H9 (cell line): ENCODE measurements at regions not wholly inside any gene's neighbourhood (a gene's known extent, or its start where the extent isn't known, plus 50 kb on each side); places are given as distances from the start of the nearest gene placed in this dataset.

Source experiments
- DNase-seq: peaks from one replicate; pipeline ENCODE4 v3.0.0-alpha.2; 2017
- H2AFZ ChIP-seq: one replicate; pipeline ENCODE4 v1.6.1; 2013; ENCODE audit warnings: mild to moderate bottlenecking, low read length, control low read depth, moderate library complexity
- H2AK5ac ChIP-seq: 2 replicates; pipeline ENCODE4 v1.6.1; 2013; ENCODE audit warnings: low read length, control low read depth, mixed read lengths; ENCODE audit not compliant: insufficient read length
- H2BK120ac ChIP-seq: one replicate; pipeline ENCODE4 v1.6.1; 2013; ENCODE audit warnings: low read depth, mild to moderate bottlenecking, low read length, control low read depth, inconsistent platforms; ENCODE audit not compliant: poor library complexity, severe bottlenecking
- H2BK12ac ChIP-seq: 2 replicates; pipeline ENCODE4 v1.6.1; 2013; ENCODE audit warnings: low read length, control low read depth, mixed read lengths, low read depth; ENCODE audit not compliant: insufficient read length
- H2BK15ac ChIP-seq: 2 replicates; pipeline ENCODE4 v1.6.1; 2013; ENCODE audit warnings: low read depth, low read length, control low read depth
- H2BK20ac ChIP-seq: one replicate; pipeline ENCODE4 v1.6.1; 2013; ENCODE audit warnings: low read depth, mild to moderate bottlenecking, low read length, control low read depth, inconsistent platforms; ENCODE audit not compliant: poor library complexity, severe bottlenecking
- H2BK5ac ChIP-seq: 2 replicates; pipeline ENCODE4 v1.6.1; 2013; ENCODE audit warnings: low read length, control low read depth, mixed read lengths; ENCODE audit not compliant: insufficient read length
- H3K14ac ChIP-seq: 2 replicates; pipeline ENCODE4 v1.6.1; 2013; ENCODE audit warnings: low read length, control low read depth; ENCODE audit not compliant: insufficient read depth
- H3K18ac ChIP-seq: 2 replicates; pipeline ENCODE4 v1.6.1; 2013; ENCODE audit warnings: low read depth, mild to moderate bottlenecking, mixed read lengths, low read length, control low read depth; ENCODE audit not compliant: insufficient read length
- H3K23ac ChIP-seq: 2 replicates; pipeline ENCODE4 v1.6.1; 2013; ENCODE audit warnings: low read length, control low read depth, mixed read lengths, low read depth; ENCODE audit not compliant: insufficient read length
- H3K23me2 ChIP-seq: 2 replicates; pipeline ENCODE4 v1.6.1; 2013; ENCODE audit warnings: low read depth, mild to moderate bottlenecking, mixed read lengths, low read length, control low read depth; ENCODE audit not compliant: insufficient read length, poor library complexity, severe bottlenecking
- H3K27ac ChIP-seq: 2 replicates; pipeline ENCODE4 v1.5.1; 2013; ENCODE audit warnings: low read length, control low read depth, mixed read lengths, low read depth; ENCODE audit not compliant: insufficient read length
- H3K27me3 ChIP-seq: 2 replicates; pipeline ENCODE4 v1.6.1; 2013; ENCODE audit warnings: low read length, control low read depth, inconsistent platforms; ENCODE audit not compliant: insufficient read depth
- H3K4ac ChIP-seq: 2 replicates; pipeline ENCODE4 v1.6.1; 2013; ENCODE audit warnings: low read depth, mild to moderate bottlenecking, control low read depth, inconsistent platforms, low read length, moderate library complexity
- H3K4me1 ChIP-seq: 2 replicates; pipeline ENCODE4 v1.6.1; 2013; ENCODE audit warnings: low read length, control low read depth, inconsistent platforms; ENCODE audit not compliant: insufficient read depth
- H3K4me2 ChIP-seq: 2 replicates; pipeline ENCODE4 v1.6.1; 2013; ENCODE audit warnings: low read length, control low read depth, mixed read lengths; ENCODE audit not compliant: insufficient read length, insufficient read depth
- H3K56ac ChIP-seq: 2 replicates; pipeline ENCODE4 v1.6.1; 2013; ENCODE audit warnings: low read depth, mild to moderate bottlenecking, mixed read lengths, low read length, control low read depth; ENCODE audit not compliant: insufficient read length
- H3K79me1 ChIP-seq: 2 replicates; pipeline ENCODE4 v1.6.1; 2013; ENCODE audit warnings: low read depth, mild to moderate bottlenecking, moderate library complexity, low read length, control low read depth, inconsistent platforms; ENCODE audit not compliant: insufficient read depth, poor library complexity, severe bottlenecking
- H3K79me2 ChIP-seq: 2 replicates; pipeline ENCODE4 v1.6.1; 2013; ENCODE audit warnings: low read length, control low read depth, inconsistent platforms; ENCODE audit not compliant: insufficient read depth
- H3K9ac ChIP-seq: 2 replicates; pipeline ENCODE4 v1.6.1; 2013; ENCODE audit warnings: low read length, control low read depth, mixed read lengths; ENCODE audit not compliant: insufficient read length; ENCODE audit errors: extremely low read depth
- H3K9me3 ChIP-seq: one replicate; pipeline ENCODE4 v1.6.1; 2013; ENCODE audit warnings: low read depth, low read length, inconsistent platforms; ENCODE audit not compliant: control insufficient read depth
- H3T11ph ChIP-seq: one replicate; pipeline ENCODE4 v1.6.1; 2013; ENCODE audit warnings: mild to moderate bottlenecking, low read length, control low read depth, inconsistent platforms
- H4K20me1 ChIP-seq: one replicate; pipeline ENCODE4 v1.6.1; 2013; ENCODE audit not compliant: control insufficient read depth, insufficient read length, insufficient read depth
- H4K5ac ChIP-seq: 2 replicates; pipeline ENCODE4 v1.6.1; 2013; ENCODE audit warnings: low read depth, mild to moderate bottlenecking, mixed read lengths, low read length, control low read depth; ENCODE audit not compliant: insufficient read length
- H4K8ac ChIP-seq: replicated peaks from 2 replicates; pipeline ENCODE4 v1.6.1; 2013; ENCODE audit warnings: low read length, control low read depth, mixed read lengths, low read depth; ENCODE audit not compliant: insufficient read length
- H4K91ac ChIP-seq: 2 replicates; pipeline ENCODE4 v1.6.1; 2013; ENCODE audit warnings: low read depth, mild to moderate bottlenecking, moderate library complexity, mixed read lengths, low read length, control low read depth; ENCODE audit not compliant: insufficient read length
- H3K27ac Mint-ChIP-seq, 3 experiments: 2 replicates in 2 of 3; 3 replicates in 1 of 3; pipeline ENCODE4 v1.8.0; 2020 to 2021; ENCODE audit warnings: mixed read lengths in 3 of 3, mild to moderate bottlenecking in 1 of 3, moderate library complexity in 1 of 3
- H3K27me3 Mint-ChIP-seq: 2 replicates; pipeline ENCODE4 v1.8.0; 2021; ENCODE audit warnings: low read depth, mild to moderate bottlenecking, moderate library complexity, mixed read lengths
- H3K36me3 Mint-ChIP-seq, 3 experiments: 2 replicates in 2 of 3; 3 replicates in 1 of 3; pipeline ENCODE4 v1.8.0; 2020 to 2021; ENCODE audit warnings: low read depth in 3 of 3, mixed read lengths in 3 of 3; ENCODE audit not compliant: insufficient read depth in 1 of 3
- H3K4me1 Mint-ChIP-seq, 2 experiments: 2 replicates each; pipeline ENCODE4 v1.8.0; 2020; ENCODE audit warnings: mixed read lengths in 2 of 2
- H3K4me3 Mint-ChIP-seq, 2 experiments: 2 replicates in 1 of 2; 3 replicates in 1 of 2; pipeline ENCODE4 v1.8.0; 2020 to 2021; ENCODE audit warnings: mild to moderate bottlenecking in 2 of 2, mixed read lengths in 2 of 2, moderate library complexity in 1 of 2
- H3K9me3 Mint-ChIP-seq, 2 experiments: 2 replicates in 1 of 2; 3 replicates in 1 of 2; pipeline ENCODE4 v1.8.0; 2020; ENCODE audit warnings: mild to moderate bottlenecking in 2 of 2, mixed read lengths in 2 of 2, moderate library complexity in 1 of 2
- CTCF ChIP-seq: fragments of 200-600 bp; sonication (generic); conservative IDR thresholded peaks from 3 replicates; pipeline ENCODE4 v1.8.0; 2021; ENCODE audit warnings: antibody characterized with exemption, mild to moderate bottlenecking
- WGBS: extraction: QIAGEN DNeasy Blood & Tissue Kit; methylation state at CpG from one replicate; pipeline ENCODE4 v1.1.7; 2013; ENCODE audit warnings: missing lambda C conversion rate, low lambda C conversion rate, mixed read lengths; ENCODE audit not compliant: insufficient read length; ENCODE audit errors: extremely low coverage; 5-methylcytosine and 5-hydroxymethylcytosine counted together

DNA sequence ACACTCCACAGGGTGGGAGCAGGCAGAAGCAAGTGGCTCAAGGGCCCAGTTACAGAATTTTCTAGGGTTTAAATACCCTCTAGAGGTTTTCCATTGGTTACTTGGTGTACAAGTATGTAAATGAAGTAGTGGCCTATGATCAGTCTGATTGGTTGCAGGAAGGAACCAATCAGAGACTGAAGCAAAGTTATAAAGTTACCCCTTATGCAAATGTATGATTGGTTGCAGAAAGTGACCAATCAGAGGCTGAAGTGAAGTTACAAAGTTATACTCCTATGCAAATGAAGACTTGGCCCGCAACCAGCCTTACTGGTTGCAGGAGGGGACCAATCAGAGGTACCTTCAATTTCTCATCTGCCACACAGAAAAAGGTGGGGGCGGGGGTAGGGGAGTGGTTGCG is 154.6 kb downstream of the INO80D start:
- H4K8ac ChIP-seq: no peak overlapping the region
- DNase-seq: no peak
- no peak overlapping the region for H3K4me2 ChIP-seq
- no peak overlapping the region for H3T11ph ChIP-seq
- H2AK5ac ChIP-seq: no peak overlapping the region
- H4K5ac ChIP-seq: no peak overlapping the region
- H3K9ac ChIP-seq: no peak overlapping the region
- TF ChIP-seq CTCF: no peak
- WGBS: no CpG with 5 or more reads among the region's 3 CpGs
- no peak overlapping the region for H3K56ac ChIP-seq
- Mint-ChIP-seq H3K4me3 (no peak overlapping the region), H3K36me3 (no peaks in the 10 kb centered on the region), H3K27ac (peak overlapping the region in 2 of 3 experiments; percentile 6 to 50; a peak in 1 of 7 replicates), H3K27me3 (peaks cover 12% of the 10 kb centered on the region), H3K4me1 (peaks cover 33 to 34% of the 10 kb centered on the region in 2 experiments), H3K9me3 (no peaks in the 10 kb centered on the region)
- H4K20me1 ChIP-seq: no peaks in the 10 kb centered on the region
- H3K23me2 ChIP-seq: no peaks in the 10 kb centered on the region
- no peak overlapping the region for H3K23ac ChIP-seq
- no peak overlapping the region for H2BK5ac ChIP-seq
- peaks cover 4% of the 10 kb centered on the region; the same call in 1 of the 2 replicates for H3K4me1 ChIP-seq
- H2BK15ac ChIP-seq: no peak overlapping the region
- no peak overlapping the region for H2BK12ac ChIP-seq
- H3K18ac ChIP-seq: no peak overlapping the region
- H3K4ac ChIP-seq: no peak overlapping the region
- H2BK120ac ChIP-seq: no peak overlapping the region
- peaks cover 4% of the 10 kb centered on the region; the same call in 1 of the 2 replicates for H3K27me3 ChIP-seq
- H3K27ac ChIP-seq: no peak overlapping the region
- H4K91ac ChIP-seq: no peak overlapping the region
- H2BK20ac ChIP-seq: no peak overlapping the region
- H3K79me1 ChIP-seq: no peaks in the 10 kb centered on the region
- H3K9me3 ChIP-seq: no peaks in the 10 kb centered on the region
- H2AFZ ChIP-seq: no peak overlapping the region
- no peaks in the 10 kb centered on the region for H3K79me2 ChIP-seq
- H3K14ac ChIP-seq: no peak overlapping the region
